ENCODE measurements at regions not wholly inside any gene's neighbourhood (a gene's known extent, or its start where the extent isn't known, plus 50 kb on each side); places are given as distances from the start of the nearest gene placed in this dataset.

DNA sequence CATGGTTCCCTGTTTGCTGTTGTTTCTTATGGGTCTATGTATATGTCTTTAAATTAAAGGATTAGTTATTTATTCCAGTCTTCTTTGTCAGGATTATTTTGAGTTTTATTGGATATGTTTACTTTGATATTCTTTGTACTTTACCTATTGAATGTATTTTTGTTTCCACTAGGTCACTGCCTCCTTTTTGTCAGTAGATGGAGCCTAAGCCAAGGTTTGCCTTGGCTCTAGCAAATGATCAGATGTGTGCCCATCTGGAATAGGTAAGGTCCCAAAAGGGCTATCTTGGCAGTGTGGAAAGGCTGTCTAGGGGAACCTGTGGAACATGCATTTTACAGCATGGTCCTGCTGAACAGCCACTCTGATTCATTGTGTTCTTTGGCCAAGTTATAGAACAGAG lies 337.3 kb upstream of the GHITM start:
- DNase-seq = no peak

- DNase-seq = no peak
Observed at GRCh38 chr10:83806717-83807116, 332.6 kb upstream of the GHITM start.

DNA sequence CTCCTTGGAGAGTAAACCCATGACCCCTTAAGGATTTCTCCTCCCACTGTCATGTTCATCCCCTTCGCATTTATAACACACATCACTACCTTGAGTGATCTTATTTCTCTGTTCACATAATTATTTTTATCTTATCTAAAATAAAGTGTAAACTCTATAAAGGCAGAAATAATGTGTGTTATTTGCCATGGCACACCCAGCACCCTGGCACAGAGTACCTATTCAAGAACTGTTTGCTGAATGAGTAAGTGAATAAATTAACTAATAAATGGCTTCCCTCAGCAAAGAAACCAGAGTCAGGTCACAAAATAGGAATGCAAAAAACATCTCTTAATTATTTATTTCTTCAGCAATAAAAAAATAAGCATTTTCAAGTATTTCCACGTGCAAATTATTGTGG lies 330.3 kb upstream of the GHITM start:
- no peak for DNase-seq

- no peak for DNase-seq
Observed at GRCh38 chr10:83816942-83817341, 322.4 kb upstream of the GHITM start.

GRCh38 chr10:83817797-83818196 lies 321.5 kb upstream of the GHITM start:
- DNase-seq = no peak

GRCh38 chr10:83819609-83820008 lies 319.7 kb upstream of the GHITM start:
- no peak for DNase-seq

- no peak for DNase-seq
Observed at GRCh38 chr10:83820033-83820432, 319.3 kb upstream of the GHITM start.

DNA sequence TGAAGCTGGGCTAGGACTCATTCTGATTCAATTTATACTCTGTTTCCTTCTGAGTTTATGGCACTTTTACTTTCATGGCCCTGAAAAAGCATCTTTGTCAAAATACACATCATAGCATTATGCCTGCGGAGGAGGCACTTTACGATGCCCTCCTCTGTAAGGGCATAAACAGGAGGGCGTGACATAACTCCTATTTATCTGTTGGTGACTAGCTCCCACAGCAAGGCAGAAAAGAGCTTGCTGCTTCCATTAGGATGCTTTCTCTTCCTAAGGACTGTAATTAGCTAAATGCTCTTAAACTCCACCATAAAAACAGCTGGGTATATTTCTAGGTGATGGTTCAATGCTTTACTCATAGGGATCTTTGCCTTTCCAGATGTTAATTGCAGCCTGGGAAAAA lies 315.2 kb upstream of the GHITM start:
- DNase-seq = peak; percentile 63

DNA sequence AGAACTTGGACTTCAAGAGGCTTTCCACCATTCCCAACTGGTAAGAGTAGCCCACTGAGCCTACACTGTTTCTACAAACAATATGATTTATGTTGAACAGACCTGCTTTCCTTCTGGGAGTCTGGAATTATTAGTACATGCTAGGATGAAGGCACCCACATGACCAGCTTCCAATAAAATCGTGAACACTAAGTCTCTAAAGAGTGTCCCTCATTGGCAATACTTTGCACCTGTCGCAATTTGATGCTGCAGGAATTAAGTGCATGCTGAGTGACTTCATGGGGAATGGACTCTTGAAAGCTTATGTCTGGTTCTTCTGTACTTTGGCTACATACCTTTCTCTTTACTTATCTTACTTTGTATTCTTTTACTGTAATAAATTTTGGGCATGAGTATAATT lies 305.2 kb upstream of the GHITM start:
- no peak for DNase-seq

GRCh38 chr10:83835945-83836745 lies 303.2 kb upstream of the GHITM start:
- DNase-seq = peak; percentile 41

GRCh38 chr10:83848677-83849076 lies 290.6 kb upstream of the GHITM start:
- no peak for DNase-seq

GRCh38 chr10:83849150-83849549 lies 290.2 kb upstream of the GHITM start:
- no peak for DNase-seq

GRCh38 chr10:83852146-83852545 lies 287.2 kb upstream of the GHITM start:
- no peak for DNase-seq

GRCh38 chr10:83862723-83863122 lies 276.6 kb upstream of the GHITM start:
- no peak for DNase-seq

- DNase-seq = no peak
Observed at GRCh38 chr10:83863283-83863966, 275.9 kb upstream of the GHITM start.

- DNase-seq = no peak
Observed at GRCh38 chr10:83869898-83870297, 269.4 kb upstream of the GHITM start.

- DNase-seq = peak; percentile 36
Observed at GRCh38 chr10:83871187-83872081, 267.9 kb upstream of the GHITM start.

GRCh38 chr10:83880252-83880791 lies 259.0 kb upstream of the GHITM start:
- no peak for DNase-seq

DNA sequence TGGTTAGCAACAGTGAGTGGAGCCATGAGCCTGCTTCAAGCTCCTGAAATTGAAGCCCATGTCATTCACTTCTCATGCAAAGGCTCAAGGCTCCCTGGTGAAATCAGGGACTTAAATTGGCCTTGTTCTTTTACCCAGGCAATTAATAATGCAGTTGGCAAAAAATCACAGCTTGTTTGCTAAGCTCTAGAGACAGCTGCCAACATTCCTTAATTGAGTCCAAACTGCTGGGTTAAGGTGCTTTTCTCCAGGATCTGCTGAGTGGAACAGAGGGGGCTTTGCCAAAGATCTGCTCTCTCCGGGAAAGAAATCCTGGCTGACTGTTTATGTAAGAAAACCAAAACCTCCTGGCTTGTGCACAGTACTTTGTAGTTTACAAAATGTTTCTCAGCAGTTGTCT lies 257.6 kb upstream of the GHITM start:
- DNase-seq = no peak

DNA sequence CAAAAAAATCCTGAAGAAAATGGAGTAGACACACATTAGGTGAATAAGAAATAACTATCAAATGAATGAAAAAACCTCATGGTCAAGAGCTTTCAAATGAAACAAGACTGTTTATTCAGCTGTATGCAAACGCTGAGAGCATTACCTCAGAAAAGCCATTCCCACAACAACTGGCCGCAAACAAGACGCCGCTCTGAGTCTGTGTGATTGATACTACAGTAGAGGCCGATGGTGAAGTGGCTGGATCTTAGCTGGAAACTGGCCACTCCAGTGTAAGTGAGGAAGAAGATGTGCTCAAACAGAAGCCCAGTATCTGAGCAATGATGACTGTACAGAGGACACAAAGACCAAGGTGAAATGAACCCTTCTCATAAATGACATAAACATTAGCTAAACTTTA lies 252.4 kb upstream of the GHITM start:
- no peak for DNase-seq

DNA sequence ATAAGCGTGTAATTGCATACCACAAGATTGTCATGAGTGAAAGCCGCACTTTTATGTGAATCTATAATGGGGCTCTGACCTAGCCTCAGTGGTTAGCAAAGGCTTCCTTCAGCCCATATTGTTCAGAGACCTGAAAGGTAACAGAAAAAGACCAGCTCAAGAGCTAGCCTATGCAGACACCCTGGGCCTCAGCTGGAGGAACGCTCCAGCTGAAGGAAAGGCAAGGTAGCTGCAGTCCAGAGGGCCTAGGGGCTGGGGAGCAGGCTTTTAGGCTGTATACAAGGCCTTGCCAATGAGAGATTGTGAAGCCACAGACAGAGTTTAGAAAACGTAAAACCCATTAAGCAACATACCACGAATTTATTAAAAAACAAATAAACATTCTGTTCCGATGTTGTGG lies 246.6 kb upstream of the GHITM start:
- no peak for DNase-seq

GRCh38 chr10:83896219-83896618 lies 243.1 kb upstream of the GHITM start:
- no peak for DNase-seq

DNA sequence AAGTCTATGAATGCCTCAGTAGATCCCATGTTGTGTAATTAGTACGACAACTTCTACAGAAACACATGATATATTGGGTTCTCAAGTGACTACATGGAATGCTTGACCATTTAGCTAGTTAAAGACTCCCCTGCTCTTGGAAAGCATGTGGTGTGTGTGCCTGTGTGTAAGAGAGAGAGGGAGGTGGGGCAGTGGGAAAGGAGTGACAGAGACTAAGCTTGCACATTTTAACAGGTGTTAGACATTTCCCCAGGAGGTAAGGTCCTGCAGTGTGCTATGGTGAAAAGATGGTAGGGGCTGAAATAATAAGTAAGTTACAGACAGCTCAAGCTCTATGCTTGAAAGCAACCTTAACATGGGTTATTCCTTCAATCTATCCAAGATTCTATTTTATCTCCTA lies 241.7 kb upstream of the GHITM start:
- no peak for DNase-seq
